GM10266 (cell line): ENCODE measurements at regions not wholly inside any gene's neighbourhood (a gene's known extent, or its start where the extent isn't known, plus 50 kb on each side); places are given as distances from the start of the nearest gene placed in this dataset.
"Not testable (repeated sequence)": the region's sequence is repeated elsewhere in the genome, so short reads cannot be mapped to it uniquely, and the experiment has no call there.

Source experiments
- DNase-seq: peaks from one replicate; pipeline ENCODE4 v3.0.0; 2012; ENCODE audit errors: extremely low spot score
- TF ChIP-seq, protein P1 (sequence below): IDR thresholded peaks from 2 replicates; pipeline ENCODE4 v1.5.1; 2012; ENCODE audit warnings: mild to moderate bottlenecking, low read depth; ENCODE audit not compliant: control insufficient read depth, insufficient read depth; ENCODE audit errors: missing control alignments

DNA sequence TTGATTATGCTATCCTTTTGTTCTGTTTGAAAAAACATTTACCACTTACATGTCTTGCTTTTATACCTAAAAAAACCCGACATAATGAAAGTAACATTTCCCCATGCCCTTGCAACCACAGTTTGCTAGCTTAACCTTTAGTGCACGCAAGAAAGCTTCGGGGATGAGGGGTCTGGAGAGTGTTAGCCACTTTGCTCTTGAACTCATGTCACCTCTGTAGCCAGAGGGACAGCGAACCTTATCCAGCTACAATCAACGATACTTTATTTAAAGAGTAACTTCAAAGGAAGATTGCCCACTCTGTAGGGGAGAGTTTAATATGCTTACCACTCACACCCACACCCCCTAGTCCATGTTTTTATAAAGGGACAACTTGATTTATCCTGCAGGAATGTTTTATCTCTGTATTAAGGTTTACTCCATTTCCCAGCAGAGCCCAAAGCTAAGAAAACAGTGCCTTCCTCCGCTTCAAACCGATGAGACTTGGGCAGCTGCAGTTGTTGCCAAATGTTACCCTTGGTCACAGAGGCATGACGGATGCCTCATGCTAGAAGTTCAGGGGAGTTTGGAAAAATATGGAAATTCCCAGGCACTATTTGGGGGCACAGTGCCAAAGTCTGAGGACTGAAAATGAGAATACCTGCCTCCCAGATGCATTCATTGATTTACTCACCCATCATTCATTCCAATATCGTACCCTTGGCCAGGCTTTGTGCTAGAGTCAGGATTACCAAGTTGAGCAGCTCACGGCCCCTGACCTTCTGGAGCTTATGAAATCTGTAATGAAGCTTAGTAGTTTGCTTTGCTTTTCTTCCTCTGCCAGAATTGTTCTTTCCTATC lies 61.4 kb upstream of the VCAM1 start:
- DNase-seq = no peak
- TF ChIP-seq, protein P1, sequence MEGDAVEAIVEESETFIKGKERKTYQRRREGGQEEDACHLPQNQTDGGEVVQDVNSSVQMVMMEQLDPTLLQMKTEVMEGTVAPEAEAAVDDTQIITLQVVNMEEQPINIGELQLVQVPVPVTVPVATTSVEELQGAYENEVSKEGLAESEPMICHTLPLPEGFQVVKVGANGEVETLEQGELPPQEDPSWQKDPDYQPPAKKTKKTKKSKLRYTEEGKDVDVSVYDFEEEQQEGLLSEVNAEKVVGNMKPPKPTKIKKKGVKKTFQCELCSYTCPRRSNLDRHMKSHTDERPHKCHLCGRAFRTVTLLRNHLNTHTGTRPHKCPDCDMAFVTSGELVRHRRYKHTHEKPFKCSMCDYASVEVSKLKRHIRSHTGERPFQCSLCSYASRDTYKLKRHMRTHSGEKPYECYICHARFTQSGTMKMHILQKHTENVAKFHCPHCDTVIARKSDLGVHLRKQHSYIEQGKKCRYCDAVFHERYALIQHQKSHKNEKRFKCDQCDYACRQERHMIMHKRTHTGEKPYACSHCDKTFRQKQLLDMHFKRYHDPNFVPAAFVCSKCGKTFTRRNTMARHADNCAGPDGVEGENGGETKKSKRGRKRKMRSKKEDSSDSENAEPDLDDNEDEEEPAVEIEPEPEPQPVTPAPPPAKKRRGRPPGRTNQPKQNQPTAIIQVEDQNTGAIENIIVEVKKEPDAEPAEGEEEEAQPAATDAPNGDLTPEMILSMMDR = no peak

DNA sequence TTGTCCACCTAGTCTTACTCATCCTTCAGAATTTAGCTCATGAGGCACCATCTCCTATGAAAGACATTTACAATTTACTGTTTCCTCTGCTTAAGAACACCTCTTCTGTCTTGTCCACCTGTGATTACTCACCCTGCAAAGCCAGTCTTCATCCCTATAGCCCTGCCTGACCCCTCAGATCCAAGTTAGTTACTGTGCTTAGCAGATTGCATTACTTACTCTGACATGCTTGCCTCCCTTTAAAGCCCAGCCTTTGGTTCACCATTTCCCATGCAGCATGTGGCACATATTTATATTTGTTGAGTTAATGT lies 60.9 kb upstream of the VCAM1 start:
- DNase-seq = no peak
- TF ChIP-seq, protein P1 = no peak

DNA sequence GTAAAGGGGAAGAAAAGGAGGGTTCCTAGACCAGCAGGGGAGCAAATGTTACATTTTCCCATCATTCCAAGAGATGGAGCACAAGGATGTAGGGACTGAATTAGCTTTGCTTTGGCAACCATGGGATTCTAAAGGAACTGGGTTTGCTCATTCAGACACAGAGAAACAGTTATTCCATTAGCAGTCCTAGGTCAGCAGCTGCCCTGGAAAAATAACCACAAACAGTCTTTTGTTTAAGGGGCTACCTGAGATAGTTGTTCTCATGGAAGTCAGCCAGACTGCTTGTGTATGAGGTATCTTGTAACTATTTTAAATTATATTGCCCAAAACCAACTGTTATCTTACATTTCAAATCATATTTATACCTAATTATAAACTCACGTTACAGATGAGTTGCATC lies 58.4 kb upstream of the VCAM1 start:
- TF ChIP-seq, protein P1 = no peak
- DNase-seq = no peak

DNA sequence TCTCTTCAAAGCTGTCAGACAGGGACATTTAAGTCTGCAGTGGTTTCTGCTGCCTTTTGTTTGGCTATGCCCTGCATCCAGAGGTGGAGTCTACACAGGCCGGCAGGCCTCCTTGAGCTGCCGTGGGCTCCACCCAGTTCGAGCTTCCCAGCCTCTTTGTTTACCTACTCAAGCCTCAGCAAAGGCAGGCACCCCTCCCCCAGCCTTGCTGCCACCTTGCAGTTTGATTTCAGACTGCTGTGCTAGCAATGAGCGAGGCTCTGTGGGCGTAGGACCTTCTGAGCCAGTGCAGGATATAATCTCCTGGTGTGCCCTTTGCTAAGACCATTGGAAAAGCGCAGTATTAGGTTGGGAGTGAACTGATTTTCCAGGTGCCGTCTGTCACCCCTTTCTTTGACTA lies 51.0 kb upstream of the VCAM1 start:
- DNase-seq = not testable (repeated sequence)
